ENCODE measurements at regions not wholly inside any gene's neighbourhood (a gene's known extent, or its start where the extent isn't known, plus 50 kb on each side); places are given as distances from the start of the nearest gene placed in this dataset.

DNA sequence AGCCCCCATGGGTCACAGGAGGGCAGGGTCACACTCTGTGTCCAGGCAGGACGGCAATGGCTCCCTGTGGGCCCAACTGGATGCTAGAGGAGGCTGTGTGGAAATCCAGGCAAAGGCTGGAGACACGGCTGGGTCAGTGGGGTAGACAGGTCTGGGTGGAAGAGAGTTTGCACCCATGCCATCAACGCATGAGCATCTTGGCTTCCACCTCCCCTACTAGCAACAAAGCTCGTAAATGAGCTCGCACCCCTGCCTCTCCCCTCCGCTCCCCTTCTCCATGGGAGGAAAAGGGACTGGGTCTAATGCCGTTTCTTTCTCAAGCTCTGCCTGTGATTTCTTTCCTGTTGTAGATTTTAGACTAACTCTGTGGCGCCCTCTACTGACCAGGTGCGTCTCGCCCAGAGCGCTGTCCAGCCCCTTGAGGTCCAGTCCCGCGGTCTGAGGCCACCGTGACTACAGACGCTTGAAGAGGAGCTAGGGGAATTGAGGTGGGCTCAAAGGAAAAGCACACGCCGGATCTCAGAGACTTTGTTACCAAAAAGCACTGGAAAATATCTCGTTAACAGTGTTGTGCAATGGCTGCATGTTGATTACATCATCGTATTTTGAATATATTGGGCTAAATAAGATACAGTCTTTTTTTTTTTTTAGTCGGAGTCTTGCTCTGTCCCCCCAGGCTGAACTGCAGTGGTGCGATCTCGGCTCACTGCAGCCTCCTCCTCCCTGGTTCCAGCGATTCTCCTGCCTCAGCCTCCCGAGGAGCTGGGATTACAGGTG lies 50.7 kb upstream of the USP29 start:
- no peak overlapping the region for H3K4me2 ChIP-seq (ENCODE audit: low read length)
- H4K20me1 ChIP-seq (ENCODE audit: control insufficient read depth, insufficient read depth, low read depth, low read length), result no peaks in the 10 kb centered on the region
- H3F3A ChIP-seq (ENCODE audit: control insufficient read depth, insufficient read depth), result no peaks in the 10 kb centered on the region
- H3K79me2 ChIP-seq (ENCODE audit: control insufficient read depth, low read length), result no peaks in the 10 kb centered on the region
- peaks cover 20% of the 10 kb centered on the region; the same call in 1 of the 2 replicates for H3K9me3 ChIP-seq (ENCODE audit: control insufficient read depth, insufficient read depth, low read length)
- no peaks in the 10 kb centered on the region for H3K27me3 ChIP-seq (ENCODE audit: control insufficient read depth, low read length)
- no peak overlapping the region for H3K4me3 ChIP-seq (ENCODE audit: low read length)
- H3K4me1 ChIP-seq (ENCODE audit: control insufficient read depth, low read length), result no peaks in the 10 kb centered on the region
- H3K9me2 ChIP-seq (replicated peaks; ENCODE audit: control insufficient read depth, low read length), result no peaks in the 10 kb centered on the region
- no peak for TF ChIP-seq EZH2phosphoT487 (IDR thresholded peaks at IDR 0.05; ENCODE audit: borderline replicate concordance, low read length)
- TF ChIP-seq, protein P1, sequence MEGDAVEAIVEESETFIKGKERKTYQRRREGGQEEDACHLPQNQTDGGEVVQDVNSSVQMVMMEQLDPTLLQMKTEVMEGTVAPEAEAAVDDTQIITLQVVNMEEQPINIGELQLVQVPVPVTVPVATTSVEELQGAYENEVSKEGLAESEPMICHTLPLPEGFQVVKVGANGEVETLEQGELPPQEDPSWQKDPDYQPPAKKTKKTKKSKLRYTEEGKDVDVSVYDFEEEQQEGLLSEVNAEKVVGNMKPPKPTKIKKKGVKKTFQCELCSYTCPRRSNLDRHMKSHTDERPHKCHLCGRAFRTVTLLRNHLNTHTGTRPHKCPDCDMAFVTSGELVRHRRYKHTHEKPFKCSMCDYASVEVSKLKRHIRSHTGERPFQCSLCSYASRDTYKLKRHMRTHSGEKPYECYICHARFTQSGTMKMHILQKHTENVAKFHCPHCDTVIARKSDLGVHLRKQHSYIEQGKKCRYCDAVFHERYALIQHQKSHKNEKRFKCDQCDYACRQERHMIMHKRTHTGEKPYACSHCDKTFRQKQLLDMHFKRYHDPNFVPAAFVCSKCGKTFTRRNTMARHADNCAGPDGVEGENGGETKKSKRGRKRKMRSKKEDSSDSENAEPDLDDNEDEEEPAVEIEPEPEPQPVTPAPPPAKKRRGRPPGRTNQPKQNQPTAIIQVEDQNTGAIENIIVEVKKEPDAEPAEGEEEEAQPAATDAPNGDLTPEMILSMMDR (IDR thresholded peaks at IDR 0.05; ENCODE audit: low read depth, low read length, poor library complexity, severe bottlenecking), result peak; percentile 55
- no peaks in the 10 kb centered on the region for H3K36me3 ChIP-seq (ENCODE audit: control insufficient read depth, low read length)
- no peak overlapping the region for H3K27ac ChIP-seq (ENCODE audit: low read depth, low read length)
